PC-3 (cell line): ENCODE measurements at regions not wholly inside any gene's neighbourhood (a gene's known extent, or its start where the extent isn't known, plus 50 kb on each side); places are given as distances from the start of the nearest gene placed in this dataset.
A peak's percentile ranks its signal among the peaks of the same experiment; 100 is the strongest.

Experiments
- ATAC-seq: fragments of 200-7000 bp; cut with Tn5 transposase; 2 replicates; pipeline ENCODE4 v1.9.1; 2020; ENCODE audit warnings: mild to moderate bottlenecking, moderate library complexity
- BruUV-seq: library from RNA; stranded (reverse); fragments of 400-500 nt; replicated peaks from 2 replicates; lab custom pipeline; 2021; lab: Mats Ljungman, UMichigan
- CTCF ChIA-PET: fragments of 300-600 bp; sonication (Branson Sonifier 250); formaldehyde crosslinking; loops from one replicate; lab custom pipeline; 2022; ENCODE audit warnings: antibody characterized with exemption; lab: Charles Lee
- POLR2A ChIA-PET: fragments of 300-600 bp; sonication (Branson Sonifier 250); formaldehyde crosslinking; loops from one replicate; lab custom pipeline; 2022; ENCODE audit warnings: antibody characterized with exemption; ENCODE audit not compliant: unreplicated experiment; lab: Charles Lee
- DNase-seq: peaks from one replicate; pipeline ENCODE4 v3.0.0-alpha.2; 2015
- H2AFZ ChIP-seq: fragments of 300-600 bp; sonication (generic); 2 replicates; pipeline ENCODE4 v1.6.0; 2016; ENCODE audit warnings: antibody characterized with exemption, low read length
- H3F3A ChIP-seq: fragments of 300-600 bp; sonication (generic); one replicate; pipeline ENCODE4 v1.6.0; 2017; ENCODE audit warnings: antibody characterized with exemption, low read length, control low read depth, mild to moderate bottlenecking; ENCODE audit not compliant: unreplicated experiment
- H3K27ac ChIP-seq: fragments of 300-600 bp; sonication (generic); 2 replicates; pipeline ENCODE4 v1.5.1; 2016; ENCODE audit warnings: mild to moderate bottlenecking, low read length
- H3K27me3 ChIP-seq: fragments of 300-600 bp; sonication (generic); 2 replicates; pipeline ENCODE4 v1.6.1; 2016; ENCODE audit warnings: low read length, mixed read lengths
- H3K36me3 ChIP-seq: fragments of 300-600 bp; sonication (generic); 2 replicates; pipeline ENCODE4 v1.6.1; 2016; ENCODE audit warnings: low read depth, mixed run types, low read length, mixed read lengths
- H3K4me1 ChIP-seq: fragments of 300-600 bp; sonication (generic); 2 replicates; pipeline ENCODE4 v1.5.1; 2016; ENCODE audit warnings: low read length; ENCODE audit not compliant: insufficient read depth
- H3K4me2 ChIP-seq: fragments of 300-600 bp; sonication (generic); 2 replicates; pipeline ENCODE4 v1.6.0; 2016; ENCODE audit warnings: low read length
- H3K4me3 ChIP-seq: fragments of 300-600 bp; sonication (generic); 2 replicates; pipeline ENCODE4 v1.5.1; 2016; ENCODE audit warnings: mild to moderate bottlenecking, low read length, mixed read lengths
- H3K79me2 ChIP-seq: fragments of 300-600 bp; sonication (generic); 2 replicates; pipeline ENCODE4 v1.6.1; 2017; ENCODE audit warnings: low read length, mixed read lengths
- H3K9ac ChIP-seq: fragments of 300-600 bp; sonication (generic); 2 replicates; pipeline ENCODE4 v1.6.0; 2016; ENCODE audit warnings: mild to moderate bottlenecking, low read length
- H3K9me2 ChIP-seq: fragments of 300-600 bp; sonication (generic); replicated peaks from 2 replicates; pipeline ENCODE4 v1.6.1; 2016; ENCODE audit warnings: mixed run types, low read length, mixed read lengths
- H3K9me3 ChIP-seq: fragments of 300-600 bp; sonication (generic); 2 replicates; pipeline ENCODE4 v1.6.1; 2016; ENCODE audit warnings: low read length, mixed read lengths
- H4K20me1 ChIP-seq: fragments of 300-600 bp; sonication (generic); 2 replicates; pipeline ENCODE4 v1.6.1; 2016; ENCODE audit warnings: low read length, mixed read lengths
- EZH2 ChIP-seq: fragments of 300-600 bp; sonication (generic); IDR thresholded peaks from one replicate; pipeline ENCODE4 v1.6.1; 2017; ENCODE audit warnings: antibody characterized with exemption, mild to moderate bottlenecking, low read length; ENCODE audit not compliant: unreplicated experiment
- EZH2phosphoT487 ChIP-seq: fragments of 300-600 bp; sonication (generic); IDR thresholded peaks from 2 replicates; pipeline ENCODE4 v1.6.1; 2018; ENCODE audit warnings: mild to moderate bottlenecking, antibody characterized with exemption, low read length, borderline replicate concordance
- intact Hi-C: fragments of 100-400 bp; cut with micrococcal nuclease; formaldehyde crosslinking; loops from 2 replicates; pipeline ENCODE4 v1.9.0; 2023
- TF ChIP-seq, protein P1 (sequence below): fragments of 300-600 bp; sonication (generic); conservative IDR thresholded peaks from 2 replicates; pipeline ENCODE4 v1.5.1; 2017; ENCODE audit warnings: antibody characterized with exemption, low read depth, mild to moderate bottlenecking, low read length

DNA sequence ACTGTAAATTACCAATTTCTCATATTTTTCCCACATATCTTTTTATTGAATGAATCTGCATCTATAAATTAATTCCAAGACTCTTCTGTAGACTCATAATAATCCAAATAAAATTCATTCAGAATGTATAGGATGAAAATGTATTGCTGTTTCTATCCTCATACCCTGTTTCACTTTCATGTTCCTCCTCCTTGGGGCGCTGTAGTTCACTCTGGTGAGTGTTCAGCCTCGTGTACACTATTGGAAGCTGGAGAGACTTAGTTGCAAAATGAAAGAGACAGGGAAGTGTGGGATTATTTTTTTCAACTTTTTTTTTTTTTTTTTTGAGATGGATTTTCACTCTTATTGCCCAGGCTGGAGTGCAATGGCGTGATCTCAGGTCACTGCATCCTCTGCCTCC, 296.1 kb downstream of the TLL1 start:
- peak; percentile 60 for DNase-seq
- POLR2A ChIA-PET: no interaction called here
- no peak overlapping the region for H3K4me3 ChIP-seq

DNA sequence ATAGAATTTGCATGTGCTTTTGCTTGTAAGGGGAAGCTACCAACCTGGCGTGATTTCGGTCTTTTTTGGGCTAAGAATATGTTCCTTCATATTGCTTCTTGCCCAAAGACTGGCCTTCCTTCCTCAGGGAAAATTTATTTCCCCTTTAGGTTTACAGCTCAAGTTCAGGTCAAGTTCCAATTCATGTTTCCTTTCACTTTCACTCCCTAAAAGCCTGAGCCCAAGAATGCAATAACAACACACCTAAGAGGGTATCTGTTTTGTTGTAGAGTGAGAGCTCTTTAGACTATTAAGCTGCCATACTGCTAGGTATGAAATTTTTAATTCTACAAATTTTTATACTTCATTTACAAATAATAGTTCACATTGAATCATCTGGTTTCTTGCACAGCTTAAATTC, 299.6 kb downstream of the TLL1 start:
- no peak for DNase-seq
- POLR2A ChIA-PET: no interaction called here
- Histone ChIP-seq H3K36me3 (no peaks in the 10 kb centered on the region), H3K27ac (no peak overlapping the region), H3K4me3 (no peak overlapping the region), H2AFZ (no peak overlapping the region), H4K20me1 (no peaks in the 10 kb centered on the region), H3K4me1 (peaks cover 12% of the 10 kb centered on the region), H3K9me2 (no peaks in the 10 kb centered on the region), H3K4me2 (no peak overlapping the region), H3K9ac (no peak overlapping the region), H3K79me2 (no peaks in the 10 kb centered on the region), H3K9me3 (no peaks in the 10 kb centered on the region), H3F3A (no peaks in the 10 kb centered on the region), H3K27me3 (no peaks in the 10 kb centered on the region)
- no peak for TF ChIP-seq EZH2
- TF ChIP-seq, protein P1, sequence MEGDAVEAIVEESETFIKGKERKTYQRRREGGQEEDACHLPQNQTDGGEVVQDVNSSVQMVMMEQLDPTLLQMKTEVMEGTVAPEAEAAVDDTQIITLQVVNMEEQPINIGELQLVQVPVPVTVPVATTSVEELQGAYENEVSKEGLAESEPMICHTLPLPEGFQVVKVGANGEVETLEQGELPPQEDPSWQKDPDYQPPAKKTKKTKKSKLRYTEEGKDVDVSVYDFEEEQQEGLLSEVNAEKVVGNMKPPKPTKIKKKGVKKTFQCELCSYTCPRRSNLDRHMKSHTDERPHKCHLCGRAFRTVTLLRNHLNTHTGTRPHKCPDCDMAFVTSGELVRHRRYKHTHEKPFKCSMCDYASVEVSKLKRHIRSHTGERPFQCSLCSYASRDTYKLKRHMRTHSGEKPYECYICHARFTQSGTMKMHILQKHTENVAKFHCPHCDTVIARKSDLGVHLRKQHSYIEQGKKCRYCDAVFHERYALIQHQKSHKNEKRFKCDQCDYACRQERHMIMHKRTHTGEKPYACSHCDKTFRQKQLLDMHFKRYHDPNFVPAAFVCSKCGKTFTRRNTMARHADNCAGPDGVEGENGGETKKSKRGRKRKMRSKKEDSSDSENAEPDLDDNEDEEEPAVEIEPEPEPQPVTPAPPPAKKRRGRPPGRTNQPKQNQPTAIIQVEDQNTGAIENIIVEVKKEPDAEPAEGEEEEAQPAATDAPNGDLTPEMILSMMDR: no peak
- no peak for TF ChIP-seq EZH2phosphoT487
- no TSS peak for BruUV-seq
- ATAC-seq: no peak
- CTCF ChIA-PET: no interaction called here
- intact Hi-C loops: no loop called here

More for the DNA sequence above, 296.1 kb downstream of the TLL1 start:
- no peak for TF ChIP-seq EZH2
- TF ChIP-seq, protein P1: peak; percentile 59
- TF ChIP-seq EZH2phosphoT487: no peak
- Histone ChIP-seq H4K20me1 (no peaks in the 10 kb centered on the region), H3K9ac (no peak overlapping the region), H3K27ac (no peak overlapping the region), H3K79me2 (no peaks in the 10 kb centered on the region), H3K4me1 (no peaks in the 10 kb centered on the region; the same call in 1 of the 2 replicates), H3K36me3 (no peaks in the 10 kb centered on the region), H3K9me3 (no peaks in the 10 kb centered on the region), H3K4me2 (no peak overlapping the region), H3K27me3 (no peaks in the 10 kb centered on the region), H3F3A (no peaks in the 10 kb centered on the region), H2AFZ (no peak overlapping the region), H3K9me2 (no peaks in the 10 kb centered on the region)
- no peak for ATAC-seq
- CTCF ChIA-PET: interaction anchor here (0.6 to 0.8 kb wide), 2 partner anchors 197 to 831 kb away, joined by 5 to 9 read pairs; no protein-coding TSS in a partner anchor
- no TSS peak for BruUV-seq
- intact Hi-C loops: loop anchor here (5.0 to 10.0 kb wide), 3 partner anchors 263 to 1123 kb away; no protein-coding TSS in a partner anchor

DNA sequence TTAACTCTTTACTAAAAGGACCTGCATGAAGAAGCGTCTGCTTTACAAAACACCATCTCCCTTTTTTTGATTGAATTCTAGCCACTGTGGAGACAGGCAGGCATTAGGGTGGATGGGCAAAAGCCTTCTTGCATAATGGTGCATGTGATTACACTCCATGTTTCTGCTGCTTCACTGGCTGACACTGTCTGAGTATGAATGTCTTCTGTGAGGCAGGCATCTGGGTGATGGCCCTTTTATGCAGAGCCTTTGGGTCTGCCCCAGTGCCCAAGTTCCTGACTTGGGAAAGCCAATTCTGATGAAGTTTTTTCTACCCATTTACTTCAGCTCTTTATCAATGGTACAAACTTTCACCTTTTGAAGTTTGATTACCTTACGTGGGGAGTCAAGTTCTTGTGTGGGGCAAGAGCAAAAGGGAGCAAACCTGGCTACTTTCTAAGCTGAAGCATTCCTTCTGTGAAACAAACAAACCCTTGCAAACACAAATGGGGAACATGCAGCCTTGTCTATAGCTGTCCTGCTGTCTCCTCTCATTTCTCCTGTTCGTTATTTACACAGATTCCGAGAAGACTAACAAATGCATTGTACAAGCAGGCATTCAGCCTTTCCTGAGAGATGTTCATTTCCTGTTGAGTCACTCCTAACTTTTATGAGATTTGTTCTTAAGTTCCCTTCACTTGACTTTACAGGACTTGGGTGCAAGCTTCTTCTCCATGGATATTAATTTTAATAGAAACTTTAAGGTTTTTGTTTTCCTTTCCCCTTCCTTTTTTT, 301.9 kb downstream of the TLL1 start:
- no peaks in the 10 kb centered on the region for H3K79me2 ChIP-seq
- no peak overlapping the region for H3K9ac ChIP-seq
- H3K4me1 ChIP-seq: peaks cover 12% of the 10 kb centered on the region
- no peak for TF ChIP-seq EZH2phosphoT487
- no peak for TF ChIP-seq EZH2
- TF ChIP-seq, protein P1: no peak
- no peaks in the 10 kb centered on the region for H3K27me3 ChIP-seq
- no peaks in the 10 kb centered on the region for H3K36me3 ChIP-seq
- ChIA-PET CTCF (no interaction called here), POLR2A (no interaction called here)
- intact Hi-C loops: no loop called here
- no peaks in the 10 kb centered on the region for H3K9me3 ChIP-seq
- no peaks in the 10 kb centered on the region for H3F3A ChIP-seq
- H3K9me2 ChIP-seq: no peaks in the 10 kb centered on the region
- no TSS peak for BruUV-seq
- DNase-seq (peak; percentile 71), ATAC-seq (peak; percentile 85)
- no peaks in the 10 kb centered on the region for H4K20me1 ChIP-seq
- H3K4me3 ChIP-seq: no peak overlapping the region
- H3K4me2 ChIP-seq: peak overlapping the region; percentile 43; the same call in 1 of the 2 replicates
- H2AFZ ChIP-seq: peak overlapping the region; percentile 47; the same call in 1 of the 2 replicates
- H3K27ac ChIP-seq: peak overlapping the region; percentile 32; the same call in 1 of the 2 replicates
